ENCODE measurements at regions not wholly inside any gene's neighbourhood (a gene's known extent, or its start where the extent isn't known, plus 50 kb on each side); places are given as distances from the start of the nearest gene placed in this dataset.

GRCh38 chr2:161033059-161033660 is 127.1 kb upstream of the TANK start:
- TF ChIP-seq, protein P1, sequence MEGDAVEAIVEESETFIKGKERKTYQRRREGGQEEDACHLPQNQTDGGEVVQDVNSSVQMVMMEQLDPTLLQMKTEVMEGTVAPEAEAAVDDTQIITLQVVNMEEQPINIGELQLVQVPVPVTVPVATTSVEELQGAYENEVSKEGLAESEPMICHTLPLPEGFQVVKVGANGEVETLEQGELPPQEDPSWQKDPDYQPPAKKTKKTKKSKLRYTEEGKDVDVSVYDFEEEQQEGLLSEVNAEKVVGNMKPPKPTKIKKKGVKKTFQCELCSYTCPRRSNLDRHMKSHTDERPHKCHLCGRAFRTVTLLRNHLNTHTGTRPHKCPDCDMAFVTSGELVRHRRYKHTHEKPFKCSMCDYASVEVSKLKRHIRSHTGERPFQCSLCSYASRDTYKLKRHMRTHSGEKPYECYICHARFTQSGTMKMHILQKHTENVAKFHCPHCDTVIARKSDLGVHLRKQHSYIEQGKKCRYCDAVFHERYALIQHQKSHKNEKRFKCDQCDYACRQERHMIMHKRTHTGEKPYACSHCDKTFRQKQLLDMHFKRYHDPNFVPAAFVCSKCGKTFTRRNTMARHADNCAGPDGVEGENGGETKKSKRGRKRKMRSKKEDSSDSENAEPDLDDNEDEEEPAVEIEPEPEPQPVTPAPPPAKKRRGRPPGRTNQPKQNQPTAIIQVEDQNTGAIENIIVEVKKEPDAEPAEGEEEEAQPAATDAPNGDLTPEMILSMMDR (IDR thresholded peaks at IDR 0.05) = no peak
- no peak for TF ChIP-seq POLR2AphosphoS5 (IDR thresholded peaks at IDR 0.05)
